CD4-positive, alpha-beta T cell treated with Interleukin-6 for 4 hours (primary cell): ENCODE measurements at regions not wholly inside any gene's neighbourhood (a gene's known extent, or its start where the extent isn't known, plus 50 kb on each side); places are given as distances from the start of the nearest gene placed in this dataset.
"Not testable (repeated sequence)": the region's sequence is repeated elsewhere in the genome, so short reads cannot be mapped to it uniquely, and the experiment has no call there.

Experiments
- DNase-seq: peaks from one replicate; pipeline ENCODE4 v3.0.0-alpha.2; 2020; ENCODE audit warnings: mixed read lengths

DNA sequence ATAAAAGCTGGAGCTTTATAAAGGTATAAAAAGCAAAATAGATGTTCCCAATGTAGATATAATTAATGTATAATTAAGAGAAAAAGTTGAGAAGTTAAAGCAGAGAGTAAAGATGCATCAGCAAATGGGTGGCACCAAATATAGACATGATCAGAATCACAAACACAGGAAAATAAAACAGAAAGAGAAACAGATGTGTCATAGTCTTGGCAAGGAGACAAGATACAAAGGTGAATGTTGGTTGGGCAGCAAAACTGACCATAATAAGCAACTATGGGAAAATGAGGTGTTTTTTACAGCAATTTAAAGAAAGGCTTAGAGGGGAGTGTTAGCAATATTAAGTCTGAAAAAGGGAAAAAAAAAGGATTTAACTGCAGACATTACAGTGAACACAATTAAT, 135.4 kb upstream of the CLEC14A start:
- no peak for DNase-seq

DNA sequence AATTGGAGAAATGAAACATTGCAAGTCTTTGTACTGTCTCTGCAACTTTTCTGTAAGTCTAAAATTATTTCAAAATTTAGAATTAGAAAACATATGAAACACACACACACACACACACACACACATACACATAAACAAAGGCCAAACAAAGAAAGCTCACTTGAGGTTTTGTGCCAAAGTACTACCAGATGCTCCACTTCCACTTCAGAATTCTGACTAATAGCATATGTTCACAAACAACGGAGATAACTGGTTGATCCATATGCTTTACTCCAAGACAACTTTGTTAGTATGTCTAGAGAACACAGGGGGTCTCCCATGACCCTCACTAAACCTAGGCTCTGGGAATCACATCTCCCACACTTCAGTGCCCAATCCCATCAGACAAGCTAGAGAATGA, 133.8 kb upstream of the CLEC14A start:
- no peak for DNase-seq

DNA sequence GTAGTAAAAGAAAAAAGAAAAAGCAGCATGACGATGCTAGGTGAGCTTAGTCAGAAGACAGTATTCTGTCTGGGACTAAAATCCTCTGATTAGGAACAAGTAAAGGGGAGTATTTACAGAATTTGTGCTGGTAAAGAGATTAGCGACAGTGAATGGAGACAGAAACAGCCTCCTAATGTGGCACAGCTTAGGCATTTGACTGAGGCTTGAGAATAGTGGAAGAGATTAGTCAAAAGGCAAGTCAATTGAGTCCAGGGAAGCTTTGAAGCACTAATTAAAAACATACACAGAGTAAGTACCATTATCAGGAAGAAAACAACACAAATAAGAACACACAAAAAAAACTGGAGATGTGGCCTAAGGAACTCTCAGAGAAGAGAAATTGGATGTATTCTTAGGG, 131.9 kb upstream of the CLEC14A start:
- no peak for DNase-seq

DNA sequence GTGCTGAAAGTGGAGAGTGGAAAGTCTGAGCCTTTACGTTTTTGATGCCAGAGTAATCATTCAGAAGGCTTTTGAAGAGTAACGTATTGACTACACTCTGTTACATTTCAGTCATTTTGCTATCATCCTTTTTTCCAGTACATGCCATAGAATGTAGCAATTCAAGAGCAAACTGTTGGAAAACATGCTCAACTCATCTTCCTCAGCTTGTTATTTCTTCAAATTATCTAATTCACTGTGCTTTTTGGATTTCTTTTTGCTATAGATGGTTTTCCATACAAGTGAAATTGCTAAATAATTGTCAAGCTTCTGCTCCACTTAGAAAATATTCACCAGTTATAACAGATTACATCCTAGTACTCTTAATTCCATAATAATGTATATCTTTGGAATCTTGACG, 129.9 kb upstream of the CLEC14A start:
- no peak for DNase-seq

DNA sequence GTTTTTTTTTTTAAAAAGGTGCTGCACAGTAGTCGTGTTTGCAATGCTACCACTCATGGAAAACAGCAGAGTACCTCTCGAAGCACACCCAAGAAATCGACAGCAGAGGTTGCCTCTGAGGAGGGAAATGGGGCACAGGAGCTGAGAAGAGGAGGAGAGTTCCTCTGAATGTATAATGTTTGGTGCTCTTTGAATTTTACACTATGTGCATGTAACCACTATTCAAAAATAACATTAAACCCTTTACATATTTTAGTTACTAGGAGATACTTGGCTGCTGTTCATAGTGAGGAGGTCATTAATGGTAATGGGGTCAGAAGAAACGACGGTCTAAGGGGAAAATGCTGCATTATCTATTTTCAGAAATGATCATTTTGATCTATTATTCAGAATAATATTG, 129.4 kb upstream of the CLEC14A start:
- no peak for DNase-seq

DNA sequence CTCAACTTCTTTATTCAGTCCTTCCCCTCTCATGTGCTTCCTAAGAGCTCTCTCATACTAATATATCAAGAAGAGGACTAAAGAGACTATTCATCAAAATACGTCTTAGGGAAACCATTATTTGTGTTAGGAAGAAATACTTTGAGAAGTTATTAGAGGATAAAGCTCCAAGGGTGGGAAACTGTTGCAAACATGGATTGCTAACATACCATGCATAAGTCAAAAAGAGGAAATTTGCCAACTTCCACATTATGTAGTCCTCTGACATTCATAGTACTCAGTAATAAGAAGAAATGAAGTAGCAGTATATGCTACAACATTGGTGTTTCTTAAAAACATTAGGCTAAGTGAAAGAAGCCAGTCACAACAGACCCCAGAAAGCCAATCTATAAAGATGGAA, 128.8 kb upstream of the CLEC14A start:
- no peak for DNase-seq

DNA sequence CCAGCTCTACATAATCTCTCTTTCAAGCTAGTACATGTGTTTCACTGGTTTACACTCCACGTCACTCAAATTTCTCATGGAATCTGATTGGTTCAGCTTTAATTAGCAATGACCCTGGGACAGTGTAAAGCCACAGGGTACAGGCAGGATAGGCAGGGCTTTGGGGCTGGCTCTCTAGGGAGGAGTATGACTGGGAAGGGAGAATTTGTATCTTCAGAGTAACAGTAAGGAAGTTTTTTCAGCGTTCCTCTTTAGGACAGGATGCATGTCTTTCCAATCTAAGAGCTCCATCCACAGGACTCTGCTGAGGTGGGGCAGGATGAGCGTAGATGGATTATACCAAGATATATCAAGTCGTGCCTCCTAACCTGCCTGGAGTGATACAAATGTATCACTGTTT, 112.0 kb upstream of the CLEC14A start:
- no peak for DNase-seq

DNA sequence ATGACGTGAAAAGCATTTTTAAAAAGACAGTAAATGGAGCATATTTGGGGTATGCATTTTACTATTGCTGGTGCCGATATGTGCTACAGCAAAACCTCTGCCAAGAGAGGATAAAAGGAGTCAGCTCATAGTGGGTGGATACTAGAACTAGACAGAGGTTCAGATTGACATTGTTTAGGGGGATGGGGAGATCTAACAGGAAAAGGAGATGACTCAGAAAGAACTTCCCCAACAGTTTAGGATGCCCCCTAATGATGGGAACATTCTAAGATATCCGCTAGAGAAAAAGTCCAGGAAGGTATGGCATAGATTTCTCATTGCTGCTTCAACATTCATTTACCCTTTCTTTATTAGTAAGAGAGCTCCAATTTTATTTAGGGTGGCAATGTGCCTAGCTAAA, 110.5 kb upstream of the CLEC14A start:
- no peak for DNase-seq

DNA sequence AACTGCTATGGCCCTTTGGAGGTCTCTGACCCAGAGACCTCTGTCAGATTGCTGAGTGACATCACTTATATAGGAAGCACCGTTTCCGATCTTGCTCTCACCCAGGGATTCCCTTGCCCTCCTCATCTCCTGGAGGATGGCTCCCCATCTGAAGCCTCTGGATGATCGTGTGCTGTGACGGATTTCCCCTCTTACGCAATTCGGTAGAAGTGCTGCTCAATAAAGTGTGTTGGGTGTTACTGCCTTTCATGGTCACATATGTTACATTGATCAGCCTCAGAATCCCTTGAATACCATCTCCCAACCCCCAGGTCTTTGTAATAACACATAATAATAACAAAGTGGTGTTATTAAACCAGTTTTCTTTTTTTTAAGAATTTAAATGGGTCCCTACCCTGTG, 107.3 kb upstream of the CLEC14A start:
- DNase-seq, result no peak

DNA sequence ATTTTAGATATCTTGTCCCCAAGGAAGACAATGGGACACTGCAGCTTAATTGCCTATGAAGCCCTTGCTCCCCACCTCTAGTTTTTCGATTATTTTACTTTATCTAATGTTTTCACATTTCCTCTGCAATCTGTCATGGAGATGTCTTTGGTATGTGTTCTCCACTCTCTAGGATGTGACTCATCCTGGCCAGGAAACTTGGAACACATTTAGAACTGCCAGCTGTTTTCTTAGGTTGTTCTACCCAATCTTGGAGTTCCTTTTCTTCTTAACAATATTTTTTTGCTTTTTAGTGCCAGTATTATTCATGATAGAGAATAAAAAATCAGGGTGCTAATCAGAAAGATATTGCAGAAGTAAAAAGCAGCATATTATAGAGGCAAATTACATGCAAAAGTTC, 101.7 kb upstream of the CLEC14A start:
- no peak for DNase-seq

DNA sequence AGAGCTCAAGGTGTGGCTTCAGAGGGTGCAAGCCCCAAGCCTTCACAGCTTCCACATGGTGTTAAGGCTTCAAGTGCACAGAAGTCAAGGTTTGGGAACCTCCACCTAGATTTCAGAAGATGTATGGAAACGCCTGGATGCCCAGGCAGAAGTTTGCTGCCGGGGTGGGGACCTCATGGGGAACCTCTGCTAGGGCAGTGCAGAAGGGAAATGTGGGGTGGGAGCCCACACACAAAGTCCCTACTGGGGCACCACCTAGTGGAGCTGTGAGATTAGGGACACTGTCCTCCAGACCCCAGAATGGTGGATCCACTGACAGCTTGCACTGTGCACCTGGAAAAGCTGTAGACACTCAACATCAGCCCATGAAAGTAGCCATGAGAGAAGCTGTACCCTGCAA, 99.6 kb upstream of the CLEC14A start:
- DNase-seq, result not testable (repeated sequence)

DNA sequence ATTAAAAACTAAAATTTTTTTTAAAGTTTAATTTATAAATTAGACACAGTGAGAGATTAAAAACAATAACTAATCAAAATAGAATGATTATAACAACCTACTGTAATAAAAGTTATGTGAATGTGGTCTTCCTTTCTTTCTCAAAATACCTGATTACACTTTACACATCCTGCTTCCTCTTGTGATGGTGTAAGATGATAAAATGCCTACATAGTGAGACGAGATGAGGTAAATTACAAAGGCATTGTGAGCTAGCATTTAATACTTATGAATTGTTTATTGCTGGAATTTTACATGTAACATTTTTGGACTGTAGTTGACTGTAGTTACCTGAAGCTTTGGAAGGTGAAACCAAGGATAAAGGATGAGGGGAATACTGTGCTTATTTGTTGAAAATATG, 94.2 kb upstream of the CLEC14A start:
- no peak for DNase-seq

DNA sequence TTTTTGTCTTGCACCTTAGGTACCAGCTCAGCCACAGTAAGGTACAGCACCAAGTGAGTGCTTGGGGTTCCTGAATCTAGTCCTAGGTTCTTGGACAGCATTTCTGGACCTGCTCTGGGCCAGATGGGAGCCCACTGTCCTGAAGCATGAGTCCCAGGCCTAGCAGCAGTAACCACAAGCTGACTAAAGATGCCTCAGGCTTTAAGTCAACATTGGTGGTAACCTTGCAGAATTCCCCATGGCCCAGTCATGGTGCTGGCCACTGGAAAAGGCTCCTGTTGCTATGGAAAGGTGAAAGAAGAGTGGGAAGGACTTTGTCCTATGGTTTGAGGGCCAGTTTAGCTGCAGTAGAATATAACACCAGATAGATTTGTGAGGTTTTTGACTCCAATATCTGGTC, 86.9 kb upstream of the CLEC14A start:
- no peak for DNase-seq

DNA sequence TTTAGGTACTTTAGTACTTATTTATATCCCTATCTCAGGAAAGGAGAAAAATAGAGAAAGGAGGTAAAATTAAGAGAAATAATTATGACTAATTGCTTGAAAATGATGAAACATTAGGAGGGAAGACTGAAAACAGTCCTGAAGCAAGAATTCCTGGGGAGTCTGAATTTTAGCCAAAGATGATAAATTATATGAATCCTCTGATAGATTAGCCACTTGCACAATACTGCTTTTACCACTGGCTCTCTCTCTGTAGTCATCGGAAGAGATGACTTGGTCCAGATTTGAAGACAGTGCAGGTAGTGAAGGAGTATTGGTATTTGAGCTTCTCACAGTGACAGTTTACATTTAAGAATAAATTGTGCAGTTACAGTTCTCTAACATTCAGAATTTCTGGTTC, 83.8 kb upstream of the CLEC14A start:
- DNase-seq, result no peak

DNA sequence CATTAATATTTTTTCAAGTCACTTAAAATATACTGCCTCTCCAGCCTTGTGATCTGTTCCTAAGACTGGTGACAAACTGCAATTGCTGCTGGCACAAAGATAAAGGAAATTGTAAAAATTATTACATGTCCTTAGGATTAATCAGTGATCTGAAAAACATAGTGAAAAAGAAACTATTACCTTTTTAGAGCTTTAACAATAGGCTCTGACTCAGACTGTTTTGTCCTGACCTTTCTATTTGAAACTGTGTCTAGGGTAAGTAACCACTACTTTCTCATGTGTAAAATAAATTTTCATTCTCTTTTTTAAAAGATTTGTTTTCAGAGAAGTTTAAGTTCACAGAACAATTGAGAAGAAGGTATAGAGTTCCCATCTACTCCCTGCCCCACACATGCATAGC, 80.4 kb upstream of the CLEC14A start:
- no peak for DNase-seq

DNA sequence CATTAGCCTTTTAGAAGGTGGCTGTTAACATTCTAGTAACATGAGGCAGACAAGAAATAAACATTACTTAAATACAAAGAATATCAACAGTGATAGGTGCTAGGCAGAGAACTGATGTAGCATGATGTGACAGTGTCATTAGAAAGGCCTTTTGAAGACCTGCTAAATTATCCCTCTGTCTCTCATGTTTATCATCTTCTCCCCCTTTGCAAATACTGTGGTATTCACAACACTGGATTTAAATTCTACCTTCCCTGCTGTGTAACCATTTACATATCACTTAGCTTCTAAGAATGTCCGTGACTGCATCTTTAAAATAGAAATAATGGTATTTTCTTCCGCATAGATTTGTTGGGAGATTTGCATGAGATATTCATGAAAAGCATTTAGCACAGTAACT, 74.4 kb upstream of the CLEC14A start:
- no peak for DNase-seq

DNA sequence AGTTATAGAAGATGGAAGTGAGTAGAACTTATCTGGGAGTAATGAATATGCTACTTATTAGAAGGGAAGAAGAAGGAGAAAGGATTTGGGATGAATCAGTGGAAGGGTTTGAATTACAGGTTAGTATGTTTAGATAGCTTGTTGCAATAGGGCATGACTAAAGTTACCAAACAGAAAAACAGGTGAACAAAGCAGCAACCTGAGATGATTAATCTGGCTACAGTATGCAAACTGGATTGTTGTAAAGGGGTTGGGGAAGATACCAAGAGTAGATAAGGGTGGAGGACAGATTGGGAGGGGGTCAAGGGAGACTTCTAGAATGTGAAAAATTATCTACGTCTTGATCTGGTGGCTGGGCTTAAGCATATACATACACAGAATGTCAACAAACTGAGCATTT, 73.4 kb upstream of the CLEC14A start:
- no peak for DNase-seq

DNA sequence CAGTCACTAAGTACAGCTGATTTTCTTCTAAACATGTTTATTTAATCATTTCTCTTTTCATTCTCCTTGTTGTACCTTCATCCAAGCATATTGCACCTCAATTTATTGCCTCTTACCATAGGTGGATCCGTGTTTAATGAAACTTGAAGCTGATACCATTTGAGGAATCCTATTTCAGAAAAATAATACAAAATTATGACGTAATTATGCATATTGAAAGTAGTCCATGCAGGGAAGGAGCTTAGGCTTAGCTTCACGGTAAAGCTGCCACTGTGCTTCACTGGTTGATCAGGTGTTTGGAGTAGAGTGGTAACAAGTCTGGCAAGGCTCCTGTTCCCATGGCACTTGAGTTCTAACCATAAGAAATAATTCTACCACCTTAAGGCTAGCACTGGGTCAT, 61.0 kb upstream of the CLEC14A start:
- no peak for DNase-seq

DNA sequence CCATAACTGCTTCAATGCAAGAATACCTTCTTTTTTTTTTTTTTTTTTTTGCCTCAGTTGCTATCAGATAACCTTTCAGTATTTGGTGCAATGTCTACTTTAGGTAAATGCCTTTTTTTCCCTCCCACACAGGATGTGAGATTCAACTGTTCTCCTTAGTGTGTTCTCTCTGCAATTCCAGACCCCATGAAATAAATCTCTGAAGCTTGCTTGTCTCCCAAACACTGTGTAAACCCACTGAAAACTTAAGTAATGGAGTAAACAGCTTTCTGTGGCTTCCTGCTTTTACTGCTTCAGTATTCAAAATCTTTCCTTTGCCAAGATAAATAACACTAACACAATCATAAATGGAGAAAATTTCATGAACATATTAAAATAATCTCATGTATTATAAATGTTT, 55.8 kb upstream of the CLEC14A start:
- DNase-seq, result no peak

DNA sequence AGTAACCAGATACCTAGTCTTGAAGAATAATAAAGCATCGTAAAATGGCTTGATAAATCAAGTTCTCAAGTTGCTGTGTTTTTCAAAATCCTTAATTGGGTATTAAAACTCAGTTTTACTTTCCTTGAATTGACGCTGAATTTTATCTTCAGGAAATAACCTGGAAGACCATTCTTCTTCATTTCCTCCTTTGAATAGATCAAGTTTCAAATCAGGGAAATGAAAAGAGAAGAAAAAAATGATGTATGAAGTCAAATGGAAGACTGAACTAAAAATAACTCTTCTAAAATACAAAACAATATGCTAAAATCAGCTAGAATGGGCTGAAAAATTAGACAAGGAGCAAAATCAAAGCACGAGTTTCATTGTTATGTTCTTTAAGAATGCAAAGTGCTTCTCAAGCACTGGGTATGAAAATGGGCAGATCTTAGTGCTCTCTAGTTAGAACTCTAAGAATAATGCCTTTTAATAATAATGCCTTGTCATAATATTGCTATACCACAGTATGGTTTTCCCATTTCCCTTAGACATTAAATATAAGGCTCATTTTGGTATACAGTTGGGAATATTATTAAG, 54.6 kb upstream of the CLEC14A start:
- DNase-seq, result no peak

DNA sequence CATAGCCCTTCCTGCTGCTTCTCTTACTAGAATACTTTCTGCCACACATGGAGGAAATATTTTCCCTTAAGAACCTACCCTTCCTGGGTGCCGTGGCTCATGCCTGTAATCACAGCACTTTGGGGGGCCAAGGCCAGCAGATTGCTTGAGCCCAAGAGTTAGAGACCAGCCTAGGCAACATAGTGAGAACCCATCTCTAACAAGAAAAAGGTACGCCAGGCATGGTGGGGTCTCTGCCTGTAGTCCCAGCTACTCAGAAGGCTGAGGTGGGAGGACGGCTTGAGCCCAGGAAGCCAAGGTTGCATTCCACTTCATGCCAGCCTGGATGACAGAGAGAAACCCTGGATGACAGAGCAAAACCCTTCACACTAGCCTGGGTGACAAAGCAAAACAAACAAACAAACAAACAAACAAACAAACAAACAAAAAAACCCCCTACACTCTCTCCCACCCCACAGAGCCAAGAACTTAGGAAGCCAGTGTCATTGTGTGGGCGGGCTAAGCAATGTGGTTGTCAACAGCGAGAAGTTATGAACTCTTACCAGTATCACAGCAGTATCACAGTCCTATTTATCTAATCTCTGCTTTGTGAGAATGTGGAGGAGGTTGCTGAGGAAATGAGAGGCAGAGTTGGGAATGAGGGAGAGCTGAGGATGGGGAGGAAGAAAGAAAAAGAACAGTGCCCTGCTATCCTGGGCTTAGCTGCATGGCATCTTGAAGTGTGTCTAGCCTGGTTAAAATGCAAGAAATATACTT, 53.8 kb upstream of the CLEC14A start:
- no peak for DNase-seq
